ENCODE measurements at regions not wholly inside any gene's neighbourhood (a gene's known extent, or its start where the extent isn't known, plus 50 kb on each side); places are given as distances from the start of the nearest gene placed in this dataset.

GRCh38 chr4:144338148-144338547 lies 197.6 kb upstream of the GYPA start:
- TF ChIP-seq PRRX2 (CRISPR knock-in tag; IDR thresholded peaks at IDR 0.05) = no peak
- TF ChIP-seq ATF2 (CRISPR knock-in tag; IDR thresholded peaks at IDR 0.05; ENCODE audit: borderline replicate concordance, low read depth) = no peak
- no peak for TF ChIP-seq ZNF396 (CRISPR knock-in tag; IDR thresholded peaks at IDR 0.05; ENCODE audit: borderline replicate concordance)
- no peak for TF ChIP-seq ZNF263 (CRISPR knock-in tag; IDR thresholded peaks at IDR 0.05; ENCODE audit: low read depth)
- TF ChIP-seq IRF1 (CRISPR knock-in tag; IDR thresholded peaks at IDR 0.05) = no peak
- no peak for TF ChIP-seq NFATC4 (CRISPR knock-in tag; IDR thresholded peaks at IDR 0.05)
- TF ChIP-seq PREB (CRISPR knock-in tag; IDR thresholded peaks at IDR 0.05; ENCODE audit: borderline replicate concordance) = no peak
- TF ChIP-seq TEAD4 (CRISPR knock-in tag; IDR thresholded peaks at IDR 0.05) = no peak
- TF ChIP-seq SOX15 (CRISPR knock-in tag; IDR thresholded peaks at IDR 0.05) = no peak
- no peak for TF ChIP-seq ARID4B (CRISPR knock-in tag; IDR thresholded peaks at IDR 0.05; ENCODE audit: borderline replicate concordance)
- no peak for TF ChIP-seq GRHL2 (CRISPR knock-in tag; IDR thresholded peaks at IDR 0.05; ENCODE audit: insufficient replicate concordance, severe bottlenecking)
- no peak for TF ChIP-seq RORB (CRISPR knock-in tag; IDR thresholded peaks at IDR 0.05)
- TF ChIP-seq FOXP1 (CRISPR knock-in tag; IDR thresholded peaks at IDR 0.05; ENCODE audit: borderline replicate concordance) = no peak
- no peak for TF ChIP-seq E2F1 (CRISPR knock-in tag; IDR thresholded peaks at IDR 0.05)
- no peak for TF ChIP-seq FOXP4 (CRISPR knock-in tag; IDR thresholded peaks at IDR 0.05)
- no peak for TF ChIP-seq ZNF138 (CRISPR knock-in tag; conservative IDR thresholded peaks at IDR 0.05)
- no peak for TF ChIP-seq ZNF219 (CRISPR knock-in tag; IDR thresholded peaks at IDR 0.05; ENCODE audit: borderline replicate concordance)
- no peak for ATAC-seq
- Mint-ChIP-seq H3K27ac (no peak overlapping the region), H3K4me3 (no peak overlapping the region), H3K4me1 (peaks cover 20% of the 10 kb centered on the region), H3K36me3 (peaks cover 7% of the 10 kb centered on the region; the same call in 1 of the 2 replicates), H3K9me3 (peaks cover 17% of the 10 kb centered on the region), H3K27me3 (ENCODE audit: low read depth) (no peaks in the 10 kb centered on the region)
- CTCF ChIA-PET = no interaction called here
- DNase-seq (ENCODE audit: low spot score) = no peak
- POLR2A ChIA-PET = no interaction called here

Measured in WTC11 (cell line).